ENCODE measurements at regions not wholly inside any gene's neighbourhood (a gene's known extent, or its start where the extent isn't known, plus 50 kb on each side); places are given as distances from the start of the nearest gene placed in this dataset.
"Not testable (repeated sequence)": the region's sequence is repeated elsewhere in the genome, so short reads cannot be mapped to it uniquely, and the experiment has no call there.

DNA sequence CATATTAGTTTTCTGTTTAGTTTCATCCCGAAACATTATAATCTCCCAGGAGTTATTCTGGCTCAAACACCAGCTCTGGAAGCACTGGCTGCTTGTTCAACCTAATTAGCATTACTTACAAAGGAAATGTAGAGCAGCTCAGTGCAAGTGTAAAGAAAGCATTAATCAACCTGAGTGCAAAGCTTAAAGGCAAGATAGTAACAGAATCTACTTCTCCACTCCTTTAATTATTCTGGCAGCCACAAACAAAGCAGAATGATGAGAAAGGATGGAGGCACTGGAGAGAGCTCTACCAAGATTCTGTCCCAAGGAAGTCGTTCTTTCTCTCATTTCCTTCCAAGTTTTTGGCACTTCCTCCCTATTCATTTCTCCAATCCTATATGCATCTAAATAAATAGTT, 1384.0 kb downstream of the ZPLD1 start:
- DNase-seq, result no peak

DNA sequence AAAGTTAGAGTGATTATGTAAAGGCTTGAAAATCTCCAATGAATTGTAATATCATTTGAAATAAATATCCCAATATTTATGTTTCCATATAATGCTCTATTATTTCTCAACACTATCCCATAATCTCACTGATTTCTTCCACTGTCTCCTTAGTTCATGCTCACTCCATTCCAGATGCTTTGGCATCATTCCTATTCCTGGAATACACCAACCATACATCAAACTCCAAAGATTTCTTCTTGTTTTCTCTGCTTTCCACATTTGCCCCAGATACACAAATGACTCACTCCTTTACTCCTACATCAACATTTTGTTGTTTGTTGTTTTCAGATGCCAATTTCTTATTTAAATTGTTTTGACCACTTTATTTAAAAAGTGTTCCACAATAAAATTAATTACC, 1390.8 kb downstream of the ZPLD1 start:
- no peak for DNase-seq

DNA sequence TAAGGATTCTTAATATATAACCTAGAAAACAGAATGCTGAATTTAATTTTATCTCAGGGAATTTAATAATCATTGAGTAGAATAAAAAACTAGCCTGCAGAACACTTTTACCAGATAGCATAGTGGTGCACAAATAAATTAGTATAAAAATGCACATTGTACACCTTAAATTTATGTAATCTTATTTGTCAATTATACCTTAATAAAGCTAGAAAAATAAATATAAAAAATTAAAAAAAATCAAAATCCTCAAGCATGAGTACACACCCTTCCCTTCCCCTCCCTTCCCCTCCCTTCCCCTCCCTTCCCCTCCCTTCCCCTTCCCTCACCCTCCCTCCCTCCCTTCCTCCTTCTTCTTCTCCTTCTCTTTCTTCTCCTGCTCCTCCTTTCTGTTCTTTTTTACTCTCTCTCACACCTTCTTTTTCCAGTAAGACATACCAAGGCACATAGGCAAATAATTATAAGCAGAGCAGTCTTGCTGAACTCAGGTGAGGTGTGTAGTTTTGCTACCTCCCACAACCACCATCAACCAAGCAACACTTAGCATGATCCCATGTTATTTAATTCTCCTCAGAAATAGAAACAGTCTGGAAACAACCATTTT, 1395.0 kb downstream of the ZPLD1 start:
- DNase-seq, result no peak

DNA sequence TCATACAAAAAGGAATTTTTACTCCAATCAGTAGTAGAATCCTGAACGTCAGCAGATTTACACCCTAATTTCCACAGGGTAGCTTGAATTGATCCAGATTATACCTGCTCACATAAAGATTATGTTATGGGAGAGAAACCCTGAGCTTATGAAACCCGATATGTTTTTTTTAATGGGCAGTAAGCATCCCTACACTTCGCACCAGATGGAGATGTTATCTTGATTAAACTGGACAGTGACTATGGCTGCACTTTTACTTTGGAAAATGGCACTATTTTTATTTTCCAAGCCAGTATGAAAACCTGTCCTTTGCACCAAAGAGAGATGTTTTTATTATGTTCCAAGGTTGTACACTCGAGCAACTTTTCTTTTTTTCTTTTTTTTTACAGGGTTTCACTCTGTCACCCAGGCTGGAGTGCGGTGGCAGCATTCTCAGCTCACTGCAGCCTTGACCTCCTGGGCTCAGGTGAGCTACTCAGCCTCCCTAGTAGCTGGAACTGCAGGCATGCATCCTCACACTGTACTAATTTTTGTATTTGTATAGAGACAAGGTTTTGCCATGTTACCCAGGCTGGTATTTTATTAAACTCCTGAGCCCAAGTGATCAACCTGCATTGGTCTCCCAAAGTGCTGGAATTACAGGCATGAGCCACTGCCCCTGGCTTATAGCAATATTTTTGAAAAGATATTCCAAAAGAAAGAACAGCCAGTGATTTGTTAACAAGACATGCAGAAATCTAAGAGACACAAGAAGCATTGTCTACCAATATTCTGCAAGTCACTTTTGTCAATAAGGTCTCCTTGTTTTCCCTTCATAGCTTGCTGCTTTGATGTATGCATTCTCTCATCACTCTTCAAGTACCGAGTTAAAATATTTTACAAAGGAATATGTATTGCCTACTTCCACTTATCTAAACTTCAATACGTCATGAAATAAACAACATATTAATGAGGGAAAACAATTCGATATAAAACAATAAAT, 1412.6 kb downstream of the ZPLD1 start:
- no peak for DNase-seq

DNA sequence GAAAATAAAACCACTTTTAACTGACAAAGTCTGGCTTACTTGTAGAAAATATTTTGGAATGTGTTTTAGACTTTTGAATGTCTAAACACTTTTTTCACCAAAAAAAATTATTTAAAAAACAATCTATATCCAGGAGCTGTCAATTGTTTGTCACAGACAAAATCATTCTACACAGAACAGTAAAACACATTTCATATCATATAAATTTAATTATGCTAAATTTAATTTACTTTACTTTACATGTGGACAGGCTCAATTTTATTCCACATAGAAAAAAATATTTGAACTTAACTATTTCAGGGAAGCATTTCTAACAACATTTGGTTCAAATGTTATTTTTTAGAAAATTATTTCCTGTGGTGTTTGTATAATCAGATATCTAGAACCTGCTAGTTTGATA, 1417.0 kb downstream of the ZPLD1 start:
- DNase-seq, result no peak

DNA sequence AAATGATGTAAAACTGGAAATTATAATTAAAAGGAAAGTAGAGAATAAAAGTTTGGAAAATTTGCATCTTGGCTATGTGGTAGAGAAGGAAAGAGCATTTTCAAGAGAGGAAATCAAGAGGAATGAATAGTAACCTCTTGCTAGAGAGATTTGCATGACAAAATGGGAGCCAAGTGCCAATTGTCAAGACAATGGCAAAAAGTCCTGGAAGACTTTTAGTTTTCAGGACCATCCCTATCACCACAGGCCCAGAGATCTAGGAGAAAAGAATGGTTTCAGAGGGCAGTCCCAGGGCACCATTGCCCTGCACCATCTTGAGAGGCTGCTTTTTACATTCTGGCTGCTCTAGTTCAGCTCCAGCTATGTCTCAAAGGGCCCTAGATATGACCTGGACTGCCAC, 1427.6 kb downstream of the ZPLD1 start:
- no peak for DNase-seq

DNA sequence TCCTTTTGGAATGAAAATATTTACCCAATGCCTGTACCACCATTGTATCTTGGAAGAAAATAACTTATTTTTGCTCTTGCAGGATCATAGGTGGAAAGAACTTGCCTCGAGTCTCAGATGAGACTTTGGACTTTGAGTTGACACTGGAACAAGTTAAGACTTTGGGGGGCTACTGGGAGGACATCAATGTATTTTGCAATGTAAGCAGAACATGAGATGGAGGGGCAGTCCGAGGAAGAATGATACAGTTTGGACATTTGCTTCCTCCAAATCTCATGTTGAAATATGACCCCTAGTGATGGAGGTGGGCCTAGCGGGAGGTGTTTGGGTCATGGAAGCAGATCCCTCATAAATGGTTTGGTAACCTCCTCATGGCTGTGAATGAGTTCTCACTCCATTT, 1428.6 kb downstream of the ZPLD1 start:
- DNase-seq, result no peak

DNA sequence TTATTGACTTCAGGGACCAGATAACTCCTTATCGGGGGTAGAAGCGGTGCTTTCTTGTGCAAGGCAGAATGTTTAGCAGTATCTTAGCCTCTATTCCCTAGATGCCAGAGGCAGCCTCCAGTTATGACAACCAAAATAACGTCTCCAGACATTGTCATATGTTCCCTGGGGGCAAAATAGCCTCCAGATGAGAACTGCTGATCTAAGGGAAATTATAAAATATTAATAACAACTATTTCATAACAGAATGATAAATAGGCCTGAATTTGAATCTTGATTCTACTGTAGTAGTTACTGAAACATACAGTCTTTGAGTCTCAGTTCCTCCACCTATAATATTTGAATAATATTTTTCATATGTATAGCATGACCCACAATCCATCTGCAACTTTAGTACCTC, 1431.3 kb downstream of the ZPLD1 start:
- DNase-seq, result no peak

DNA sequence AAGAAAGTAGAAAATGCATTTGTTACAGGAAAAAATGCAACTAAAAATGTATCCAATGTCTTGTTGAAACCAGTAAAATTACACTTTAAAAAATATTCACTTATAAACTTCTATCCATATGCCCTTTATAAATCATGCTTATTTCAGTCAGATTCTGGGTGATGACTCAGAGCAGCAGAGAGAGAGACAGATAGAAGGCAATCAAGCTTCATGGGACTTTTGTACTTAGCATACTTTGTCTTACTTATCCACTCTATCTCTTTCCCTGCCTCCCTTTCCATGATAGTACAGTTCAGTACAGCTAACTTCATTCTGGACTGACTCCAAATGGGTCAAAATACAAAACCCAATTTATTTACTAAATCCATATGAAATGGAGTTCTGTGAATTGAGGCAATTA, 1438.2 kb downstream of the ZPLD1 start:
- DNase-seq, result no peak

DNA sequence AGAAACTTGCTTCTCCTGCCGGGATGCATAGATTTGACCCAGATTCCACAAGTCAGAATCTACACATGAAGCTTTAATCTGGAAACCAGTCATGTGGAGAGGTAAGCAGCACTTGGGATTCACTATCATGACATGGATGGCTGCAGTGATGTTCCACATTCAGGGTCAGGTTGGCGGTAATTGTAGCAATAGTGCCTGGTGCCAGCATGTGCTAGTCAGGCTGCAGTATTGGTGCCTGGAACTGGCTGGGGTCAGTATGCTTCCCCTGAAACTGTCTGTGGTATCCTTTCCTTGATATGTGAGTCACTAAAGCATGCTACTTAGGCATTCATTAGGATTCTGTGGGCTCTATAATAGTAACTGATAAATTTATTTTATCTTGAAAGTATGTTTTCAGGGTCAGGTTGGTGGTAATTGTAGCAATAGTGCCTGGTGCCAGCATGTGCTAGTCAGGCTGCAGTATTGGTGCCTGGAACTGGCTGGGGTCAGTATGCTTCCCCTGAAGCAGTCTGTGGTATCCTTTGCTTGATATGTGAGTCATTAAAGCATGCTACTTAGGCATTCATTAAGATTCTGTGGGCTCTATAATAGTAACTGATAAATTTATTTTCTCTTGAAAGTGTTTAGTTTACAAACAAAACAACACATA, 1439.2 kb downstream of the ZPLD1 start:
- DNase-seq, result no peak

DNA sequence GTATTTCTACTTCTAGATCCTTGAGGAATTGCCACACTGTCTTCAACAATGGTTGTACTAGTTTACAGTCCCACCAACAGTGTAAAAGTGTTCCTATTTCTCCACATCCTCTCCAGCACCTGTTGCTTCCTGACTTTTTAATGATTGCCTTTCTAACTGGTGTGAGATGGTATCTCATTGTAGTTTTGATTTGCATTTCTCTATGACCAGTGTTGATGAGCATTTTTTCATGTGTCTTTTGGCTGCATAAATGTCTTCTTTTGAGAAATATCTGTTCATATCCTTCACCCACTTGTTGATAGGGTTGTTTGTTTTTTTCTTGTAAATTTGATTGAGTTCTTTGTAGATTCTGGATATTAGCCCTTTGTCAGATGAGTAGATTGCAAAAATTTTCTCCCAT, 1447.0 kb downstream of the ZPLD1 start:
- not testable (repeated sequence) for DNase-seq

DNA sequence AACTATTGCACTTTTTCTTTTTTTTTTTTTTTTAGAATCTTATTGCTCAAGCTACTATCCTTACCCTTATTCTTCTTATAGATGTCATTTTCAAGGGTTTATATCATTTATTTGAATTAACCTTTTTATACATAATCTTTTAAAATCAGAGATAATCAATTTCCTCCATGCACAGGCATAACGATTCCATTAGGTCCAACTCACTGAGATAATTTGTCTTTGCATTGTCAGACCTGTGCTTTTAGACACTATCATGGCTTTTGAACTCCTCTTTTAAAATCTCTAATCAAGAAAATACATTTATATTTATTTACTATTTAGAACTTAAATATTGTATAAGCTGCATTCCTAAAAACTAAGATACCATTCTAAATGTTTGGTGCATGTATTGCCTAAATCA, 1454.9 kb downstream of the ZPLD1 start:
- no peak for DNase-seq

DNA sequence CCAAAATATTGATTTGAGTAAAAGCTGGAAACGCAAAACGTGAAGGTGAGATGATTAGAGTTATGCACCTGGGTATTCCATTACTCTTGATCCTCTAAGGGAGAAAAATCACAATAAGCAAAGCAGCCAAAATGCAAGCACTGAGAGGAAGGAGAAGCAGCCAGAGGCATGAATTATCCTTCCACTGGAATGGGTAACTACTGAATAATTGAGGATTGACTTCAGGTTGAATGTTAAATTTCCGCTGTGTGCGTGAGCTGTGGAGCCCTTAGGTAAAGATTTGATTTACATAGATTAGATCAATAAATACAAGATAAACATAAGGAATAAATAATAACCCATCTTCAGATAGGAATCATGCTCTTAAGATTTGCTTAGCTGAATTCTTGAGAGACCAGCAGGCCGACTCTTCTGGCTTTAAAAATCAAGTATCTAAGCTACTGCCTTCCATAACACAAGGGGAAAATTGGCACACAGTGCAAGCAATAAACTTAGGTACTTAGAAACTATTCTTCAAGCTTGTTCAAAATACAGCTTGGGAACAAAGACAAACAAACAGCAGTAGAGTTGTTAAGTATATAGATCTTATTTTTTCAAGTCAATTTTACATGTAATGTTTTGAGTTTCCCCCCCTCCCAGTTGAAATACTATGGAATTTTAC, 1459.5 kb downstream of the ZPLD1 start:
- no peak for DNase-seq

DNA sequence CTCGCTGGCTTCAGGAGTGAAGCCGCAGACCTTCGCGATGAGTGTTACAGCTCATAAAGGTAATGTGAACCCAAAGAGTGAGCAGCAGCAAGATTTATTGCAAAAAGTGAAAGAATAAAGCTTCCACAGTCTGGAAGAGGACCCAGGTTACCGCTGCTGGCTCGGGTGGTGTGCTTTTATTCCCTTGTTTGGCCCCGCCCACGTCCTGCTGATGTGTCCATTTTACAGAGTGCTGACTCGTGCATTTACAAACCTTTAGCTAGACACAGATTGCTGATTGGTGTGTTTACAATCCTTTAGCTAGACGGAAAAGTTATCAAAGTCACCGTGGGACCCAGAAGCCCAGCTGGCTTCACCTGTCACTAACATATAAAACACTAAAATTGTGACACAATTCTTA, 1464.5 kb downstream of the ZPLD1 start:
- DNase-seq, result no peak

DNA sequence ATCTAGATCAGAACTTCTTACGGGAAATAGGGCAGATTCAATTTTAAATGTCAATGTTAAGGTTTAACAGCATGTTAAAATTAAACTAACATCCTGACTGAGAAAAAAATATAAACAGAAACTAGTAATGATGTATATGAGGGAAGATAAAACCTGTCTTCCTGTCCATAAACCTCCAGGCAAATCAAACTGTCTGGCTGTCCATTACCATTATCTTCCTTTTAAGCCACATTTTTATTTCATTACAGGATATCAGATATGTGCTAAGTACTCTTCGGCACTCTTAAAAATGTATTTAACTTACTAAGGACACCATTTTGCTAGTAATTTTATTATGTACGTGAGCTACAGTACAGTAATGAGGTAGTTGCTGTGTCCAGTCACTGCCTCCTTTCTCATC, 1461.7 kb upstream of the ALCAM start:
- no peak for DNase-seq

DNA sequence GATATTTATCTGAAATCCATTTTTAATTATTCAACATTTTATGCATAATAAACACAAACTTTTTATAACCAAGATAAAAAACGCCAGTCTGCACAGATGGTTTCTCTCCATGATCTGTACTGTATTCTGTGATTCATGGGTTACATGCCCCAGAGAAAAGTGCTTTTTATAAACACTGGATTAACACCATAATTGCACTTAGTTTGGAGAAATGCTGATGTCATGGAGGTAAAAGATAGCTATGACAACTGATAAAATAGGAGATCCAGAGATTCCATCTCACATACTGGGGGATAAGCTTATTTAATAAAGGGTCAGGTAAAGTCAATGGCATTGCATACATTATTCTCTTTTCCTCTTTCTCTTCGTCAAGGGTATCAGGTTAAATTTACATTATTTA, 1460.4 kb upstream of the ALCAM start:
- DNase-seq, result no peak

DNA sequence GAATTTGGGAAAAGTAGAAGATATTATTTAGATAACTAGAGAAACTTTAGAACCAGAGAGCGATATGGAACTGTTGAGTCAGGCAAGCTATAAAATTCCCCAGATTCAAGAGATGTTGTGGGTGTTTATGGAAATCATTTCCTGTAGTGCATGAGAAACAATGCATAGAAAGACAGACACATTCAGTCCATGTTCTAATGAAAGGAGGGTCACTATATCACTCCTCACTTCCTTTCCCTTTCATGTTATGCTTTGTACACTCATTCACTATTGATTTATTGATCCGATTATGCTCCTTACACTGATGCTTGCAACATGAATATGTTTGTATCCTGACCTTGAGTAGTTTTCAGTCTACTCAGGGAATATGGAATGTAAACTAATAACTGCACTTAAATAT, 1459.9 kb upstream of the ALCAM start:
- no peak for DNase-seq

DNA sequence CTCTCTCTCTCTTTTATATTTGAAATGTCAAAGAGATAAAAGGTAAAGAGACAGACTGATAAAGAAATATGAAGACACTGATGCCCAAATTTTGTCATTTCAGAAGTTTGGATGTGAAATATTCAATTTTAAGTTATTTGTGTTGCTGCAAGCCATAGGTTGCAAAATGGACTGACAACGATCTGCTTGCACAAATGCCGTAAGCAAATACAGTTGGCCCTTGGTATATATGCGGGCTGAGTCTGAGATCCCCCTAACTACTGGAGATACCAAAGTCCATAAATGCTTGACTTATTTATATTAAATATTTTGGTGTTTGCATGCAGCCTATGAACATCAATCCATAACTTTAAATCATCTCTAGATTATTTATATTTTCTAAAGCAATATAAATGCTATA, 1459.1 kb upstream of the ALCAM start:
- no peak for DNase-seq

DNA sequence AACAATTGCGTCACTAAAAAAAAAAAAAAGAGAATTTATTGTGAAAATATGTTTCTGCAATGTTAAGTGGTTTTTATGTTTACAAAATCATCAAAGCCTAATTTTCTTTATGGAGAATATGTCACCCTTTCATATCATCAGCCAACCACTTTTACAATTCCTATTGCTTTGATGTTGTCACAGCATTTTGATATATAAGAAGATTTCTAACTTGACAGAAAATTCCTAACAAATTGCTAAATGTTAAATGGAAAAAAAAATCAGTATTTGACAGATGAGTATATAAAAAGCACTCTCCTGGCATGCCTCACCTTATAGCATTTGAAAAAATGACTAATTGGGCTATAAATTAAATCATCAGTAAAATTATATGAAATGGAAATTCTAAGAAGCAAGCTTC, 1457.3 kb upstream of the ALCAM start:
- DNase-seq, result no peak

DNA sequence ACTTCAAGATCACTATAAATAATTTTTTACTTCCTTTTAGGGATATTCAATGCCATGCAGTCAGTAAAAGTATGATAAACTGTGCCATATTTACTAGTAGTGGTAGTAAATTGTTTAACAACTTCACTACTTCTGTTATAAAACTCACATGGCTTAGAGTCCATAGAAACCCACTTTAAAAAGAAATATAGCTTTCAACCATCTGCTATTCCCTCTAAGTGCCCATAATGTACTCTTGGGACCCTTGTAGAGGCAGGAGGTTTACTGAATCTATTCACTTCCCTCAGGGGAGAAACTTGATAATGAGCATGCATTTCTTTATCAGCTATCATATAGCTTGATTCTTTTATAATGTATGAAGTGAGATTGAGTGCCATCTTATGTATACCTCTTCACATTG, 1448.4 kb upstream of the ALCAM start:
- peak; percentile 94 for DNase-seq

DNA sequence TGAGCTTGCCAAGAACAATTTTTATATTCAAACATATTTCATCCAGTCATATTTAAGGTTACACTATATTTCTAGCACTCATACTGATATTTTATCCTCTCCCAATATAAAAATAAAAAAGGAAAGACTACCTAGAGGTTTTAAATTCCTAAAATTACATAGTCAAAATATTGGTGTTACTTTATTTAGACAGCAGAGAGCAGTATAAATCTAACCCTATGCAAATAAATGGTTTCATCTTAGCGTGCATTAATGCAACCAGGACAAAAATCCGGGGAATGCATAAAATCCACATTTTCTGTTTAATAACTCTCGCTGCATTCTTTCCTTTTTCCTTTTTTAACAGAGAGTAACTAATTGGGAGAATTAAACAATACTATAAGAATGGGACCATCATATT, 1447.4 kb upstream of the ALCAM start:
- DNase-seq, result no peak

DNA sequence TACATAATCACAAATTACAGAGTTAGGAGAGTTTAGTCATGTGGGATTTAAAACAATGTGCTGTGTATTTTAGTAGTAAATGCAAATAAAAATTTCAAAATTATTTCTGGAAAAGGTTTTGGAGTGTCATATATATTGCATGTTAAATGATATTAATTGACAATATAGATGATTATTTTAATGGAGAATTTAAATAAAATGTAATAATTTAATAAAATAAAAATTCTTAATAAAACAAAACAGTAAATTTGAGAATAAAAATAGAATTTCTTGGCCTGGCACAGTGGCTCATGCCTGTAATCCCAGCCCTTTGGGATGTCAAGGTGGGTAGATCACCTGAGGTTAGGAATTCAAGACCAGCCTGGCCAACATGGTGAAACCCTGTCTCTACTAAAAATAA, 1442.8 kb upstream of the ALCAM start:
- no peak for DNase-seq

DNA sequence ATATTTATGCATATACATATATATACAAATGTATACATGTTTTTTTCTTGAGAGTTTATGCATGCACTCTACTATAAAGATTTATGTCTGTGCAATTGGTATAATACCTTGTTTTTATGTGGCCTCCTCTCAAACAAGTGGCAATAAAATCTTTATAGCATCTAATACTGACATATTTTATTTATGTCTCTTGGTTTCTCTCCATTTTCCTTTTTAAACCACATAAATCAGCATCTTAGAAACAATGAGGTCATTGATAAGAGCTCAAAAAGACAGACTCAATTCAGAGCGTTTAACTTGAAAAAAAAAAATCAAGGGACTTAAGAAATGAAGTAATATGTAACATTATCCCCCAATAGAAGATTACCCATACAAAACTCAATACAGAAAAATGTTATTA, 1442.2 kb upstream of the ALCAM start:
- no peak for DNase-seq

DNA sequence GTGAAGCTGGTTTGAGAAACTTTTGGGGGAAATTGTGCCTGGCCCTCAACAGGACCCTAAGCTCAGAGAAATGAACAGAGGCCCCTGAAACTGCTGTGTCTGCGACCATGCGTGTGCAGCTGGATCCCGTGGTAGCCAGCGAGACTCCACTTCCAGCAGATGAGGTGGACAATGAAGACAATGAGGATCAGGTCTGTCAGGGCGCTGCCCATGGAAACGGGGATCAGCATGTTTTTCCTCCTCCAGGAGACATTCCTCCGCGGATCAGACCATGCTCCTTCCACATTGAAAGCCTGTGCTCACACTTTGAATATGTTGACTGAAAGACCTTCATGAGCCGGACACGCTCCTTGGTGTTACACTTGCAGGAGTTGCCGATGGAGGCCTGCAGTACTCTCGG, 1439.8 kb upstream of the ALCAM start:
- no peak for DNase-seq

Data from NCI-H187 treated with DMSO at 0.1 percent for 48 hours (cell line).